ENCODE measurements at regions not wholly inside any gene's neighbourhood (a gene's known extent, or its start where the extent isn't known, plus 50 kb on each side); places are given as distances from the start of the nearest gene placed in this dataset.

DNA sequence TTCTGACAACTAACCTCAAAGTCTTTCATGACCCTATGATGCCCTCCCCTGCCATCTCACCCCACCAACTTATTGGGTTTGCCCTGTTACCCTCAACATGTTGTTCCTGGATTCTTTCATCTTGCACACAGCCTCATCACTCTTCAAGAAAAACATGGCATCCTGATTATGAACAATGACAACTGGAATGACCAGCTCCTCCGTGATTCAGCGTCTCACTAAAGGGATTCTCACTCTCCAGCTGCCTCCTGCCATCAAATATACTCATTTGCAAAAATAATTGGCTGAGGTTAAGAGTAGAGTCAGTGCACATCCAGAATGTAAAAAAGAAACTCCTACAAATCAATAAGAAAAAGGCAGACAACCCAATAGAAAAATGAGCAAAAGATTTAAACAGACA lies 59.7 kb upstream of the MDGA1 start:
- TF ChIP-seq CTCF (IDR thresholded peaks at IDR 0.05) (no peak), POLR2A (IDR thresholded peaks at IDR 0.05) (no peak)

All from Peyer's patch (tissue), 4 donors.